Activated naive CD4-positive, alpha-beta T cell (primary cell): ENCODE measurements at regions not wholly inside any gene's neighbourhood (a gene's known extent, or its start where the extent isn't known, plus 50 kb on each side); places are given as distances from the start of the nearest gene placed in this dataset.
"Not testable (repeated sequence)": the region's sequence is repeated elsewhere in the genome, so short reads cannot be mapped to it uniquely, and the experiment has no call there.

Experiments
- DNase-seq, 4 experiments: peaks; one replicate each; lab custom pipeline; 2025; lab: John Stamatoyannopoulos, UW

- DNase-seq: no peak
Measured at GRCh38 chr3:26070854-26071253, 281.0 kb downstream of the OXSM start.

- no peak for DNase-seq
Measured at GRCh38 chr3:26074080-26074479, 284.2 kb downstream of the OXSM start.

- DNase-seq: no peak
Measured at GRCh38 chr3:26078539-26078938, 288.6 kb downstream of the OXSM start.

GRCh38 chr3:26081166-26081565 is 291.3 kb downstream of the OXSM start:
- DNase-seq: no peak

DNA sequence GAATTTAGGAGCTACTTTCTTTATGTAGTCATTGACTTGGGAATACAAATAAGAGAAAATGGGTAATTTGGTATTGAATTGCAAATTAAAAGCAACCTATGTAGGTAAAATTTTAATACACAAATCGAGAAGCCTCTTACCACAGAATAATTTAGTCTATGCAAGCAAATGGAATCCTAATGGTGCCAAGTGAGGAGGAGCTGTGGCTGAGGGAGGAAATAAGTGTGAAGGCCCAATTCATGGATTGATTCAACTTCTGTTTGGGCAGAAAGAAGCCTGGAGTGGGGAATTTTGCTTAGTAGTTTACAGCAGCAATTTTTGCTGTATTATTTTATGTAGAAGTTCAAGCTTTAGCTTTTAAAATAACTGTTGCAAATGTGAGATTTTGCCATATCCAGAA is 291.9 kb downstream of the OXSM start:
- no peak for DNase-seq

- DNase-seq: no peak
Measured at GRCh38 chr3:26082911-26083310, 293.0 kb downstream of the OXSM start.

DNA sequence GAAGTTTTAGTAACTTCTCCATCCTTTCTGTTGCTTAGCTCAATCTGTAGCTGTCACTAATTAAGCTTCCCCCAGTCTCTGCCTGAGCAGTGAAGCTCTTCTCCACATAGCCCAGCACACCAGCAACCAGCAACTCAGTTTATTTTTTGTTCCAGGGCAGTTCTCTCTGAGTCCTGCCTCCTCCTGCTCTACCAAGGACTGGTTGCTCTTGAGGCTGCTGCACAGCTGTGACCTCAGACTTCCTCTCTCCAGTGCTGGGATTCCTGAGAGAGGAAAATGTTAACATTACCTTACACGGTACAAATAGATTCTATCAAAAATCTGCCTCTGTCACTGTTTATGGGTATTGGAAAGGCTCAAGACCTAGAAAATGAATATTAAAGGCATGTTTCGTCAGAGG is 294.7 kb downstream of the OXSM start:
- no peak for DNase-seq

DNA sequence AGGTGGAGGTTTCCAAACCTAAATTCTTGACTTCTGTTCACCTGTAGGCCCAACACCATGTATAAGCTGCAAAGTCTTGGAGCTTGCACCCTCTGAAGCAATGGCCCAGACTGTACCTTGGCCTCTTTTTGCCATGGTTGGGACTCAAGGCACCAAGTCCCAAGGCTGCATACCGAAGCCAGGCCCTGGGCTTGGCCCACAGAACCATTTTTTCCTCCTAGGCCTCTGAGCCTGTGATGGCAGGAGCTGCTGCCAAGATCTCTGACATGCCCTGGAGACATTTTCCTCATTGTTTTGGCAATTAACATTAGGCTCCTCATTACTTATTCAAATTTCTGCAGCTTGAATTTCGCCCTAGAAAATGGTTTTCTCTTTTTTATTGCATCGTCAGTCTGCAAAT is 297.9 kb downstream of the OXSM start:
- DNase-seq: no peak

- DNase-seq: no peak
Measured at GRCh38 chr3:26089249-26089648, 299.4 kb downstream of the OXSM start.

DNA sequence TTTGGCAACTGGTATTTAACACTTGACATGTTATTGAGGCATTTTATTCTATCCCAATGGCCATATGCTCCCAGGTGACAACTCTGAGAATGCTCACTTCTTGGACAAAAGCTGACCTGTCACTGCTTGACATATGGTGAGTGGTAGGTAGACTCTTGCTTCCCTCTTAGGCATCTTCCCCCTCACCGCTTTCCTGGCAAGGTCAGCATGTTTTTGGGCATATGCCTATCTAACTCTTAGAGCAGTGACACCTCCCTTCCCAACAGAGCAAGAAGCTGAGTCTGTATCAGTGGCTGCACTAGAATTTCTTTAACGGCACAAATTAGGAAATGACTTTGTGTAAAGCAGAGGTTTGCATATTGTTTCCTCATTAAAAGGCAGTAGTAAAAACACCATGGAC is 300.7 kb downstream of the OXSM start:
- DNase-seq: no peak

DNA sequence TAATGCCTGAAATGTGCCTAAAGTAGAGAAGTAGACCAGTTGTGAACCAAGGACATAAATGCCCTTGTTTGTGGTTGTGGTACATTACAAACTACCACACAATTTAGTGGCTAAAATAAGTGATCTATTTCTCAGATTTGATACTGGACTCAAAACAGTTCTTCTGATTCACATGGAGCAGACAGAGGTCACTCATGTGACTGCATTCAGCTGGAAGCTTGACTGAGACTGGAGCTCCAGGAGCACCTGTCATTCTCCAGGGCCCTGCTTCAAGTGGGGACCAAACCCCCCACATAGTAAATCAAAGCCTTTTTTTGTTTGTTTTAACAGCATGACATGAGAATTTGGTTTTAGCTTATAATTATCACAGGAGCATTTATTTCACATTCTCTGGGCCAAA is 301.2 kb downstream of the OXSM start:
- no peak for DNase-seq

- DNase-seq: no peak
Measured at GRCh38 chr3:26091626-26092025, 301.7 kb downstream of the OXSM start.

DNA sequence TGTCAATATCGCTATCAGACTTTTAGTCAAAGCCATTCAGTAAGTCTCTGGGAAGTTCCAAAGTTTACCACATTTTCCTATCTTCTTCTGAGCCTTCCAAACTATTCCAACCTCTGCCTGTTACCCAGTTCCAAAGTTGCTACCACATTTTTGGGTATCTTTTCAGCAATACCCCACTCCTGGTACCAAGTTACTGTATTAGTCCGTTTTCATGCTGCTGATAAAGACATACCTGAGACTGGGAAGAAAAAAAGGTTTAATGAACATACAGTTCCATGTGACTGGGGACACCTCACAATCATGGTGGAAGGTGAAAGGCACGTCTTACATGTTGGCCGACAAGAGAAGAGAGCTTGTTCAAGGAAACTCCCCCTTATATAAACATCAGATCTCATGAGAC is 307.2 kb downstream of the OXSM start:
- not testable (repeated sequence) for DNase-seq

DNA sequence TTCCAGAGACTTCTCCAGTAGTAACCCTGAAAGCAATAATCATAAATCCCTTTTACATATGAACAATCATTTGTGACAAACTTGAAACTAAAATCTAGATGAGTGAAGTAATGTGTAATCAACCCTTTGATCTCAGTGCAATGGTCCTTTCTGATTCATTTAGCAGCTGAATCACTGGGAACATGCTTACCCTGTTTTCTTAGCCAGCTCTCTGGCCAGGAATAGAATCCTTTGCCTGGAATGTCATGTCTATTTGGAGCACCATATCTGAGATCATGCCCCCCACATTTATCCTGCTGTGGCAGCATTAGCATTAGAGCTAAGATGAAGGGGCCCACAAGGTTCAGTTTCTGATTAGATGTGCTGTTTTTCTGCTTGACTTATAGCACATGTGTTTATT is 309.8 kb downstream of the OXSM start:
- no peak for DNase-seq

DNA sequence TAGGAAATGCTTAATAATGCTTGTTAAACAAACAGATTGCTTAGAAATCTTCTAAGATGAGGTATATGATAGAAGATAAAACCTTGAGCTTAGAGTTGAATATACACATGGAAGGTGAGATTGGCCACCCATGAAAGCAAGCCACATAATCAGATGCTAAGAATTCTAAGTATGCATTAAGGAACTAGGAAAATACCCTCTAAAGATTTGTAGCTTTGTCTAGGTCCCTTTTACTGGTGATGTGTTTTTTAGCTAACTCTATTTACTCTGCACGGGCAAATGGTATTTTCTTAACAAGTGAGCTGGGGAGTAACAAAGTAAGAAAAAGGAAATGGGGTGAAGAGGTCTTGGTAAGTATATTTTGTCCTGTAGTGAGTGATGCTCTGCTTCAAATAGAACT is 310.3 kb downstream of the OXSM start:
- no peak for DNase-seq

DNA sequence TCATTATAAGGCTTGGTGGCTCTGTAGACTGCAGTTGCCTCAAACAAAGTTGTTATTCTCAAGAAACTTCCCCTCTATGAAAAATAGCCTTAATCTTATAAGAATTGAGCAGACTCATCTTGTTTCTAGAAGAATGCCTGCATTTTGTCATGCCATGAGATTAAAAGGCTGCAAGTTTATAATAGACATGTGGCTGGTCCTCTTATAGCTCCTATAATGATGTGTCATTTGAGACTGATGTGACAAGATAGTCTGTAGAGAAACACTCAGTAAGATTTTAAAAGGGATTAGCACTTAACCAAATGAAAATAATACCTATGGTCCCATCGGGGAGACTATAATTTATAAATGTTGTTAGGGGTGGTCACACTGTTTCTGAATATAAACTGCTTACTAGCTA is 312.5 kb downstream of the OXSM start:
- DNase-seq: no peak

- DNase-seq: no peak
Measured at GRCh38 chr3:26104851-26105251, 315.0 kb downstream of the OXSM start.

DNA sequence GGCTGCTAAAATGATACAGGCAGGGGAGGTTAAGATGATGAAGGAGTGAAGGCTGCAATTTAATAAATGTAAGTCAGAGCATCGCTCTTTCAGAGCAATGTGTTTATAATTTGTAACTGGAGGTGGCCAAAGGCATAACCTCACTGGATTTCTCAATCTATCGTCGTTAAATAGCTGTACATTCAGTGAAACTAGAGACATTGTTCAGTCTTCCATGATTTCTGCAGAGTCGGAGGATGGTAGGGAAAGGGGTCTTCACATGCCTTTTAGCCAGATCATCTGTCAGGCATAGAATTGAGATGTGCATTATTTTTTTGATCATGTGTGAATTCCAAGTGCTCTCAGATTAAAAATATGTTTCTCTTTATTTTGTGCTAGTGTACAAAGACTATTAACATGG is 315.4 kb downstream of the OXSM start:
- DNase-seq: no peak

DNA sequence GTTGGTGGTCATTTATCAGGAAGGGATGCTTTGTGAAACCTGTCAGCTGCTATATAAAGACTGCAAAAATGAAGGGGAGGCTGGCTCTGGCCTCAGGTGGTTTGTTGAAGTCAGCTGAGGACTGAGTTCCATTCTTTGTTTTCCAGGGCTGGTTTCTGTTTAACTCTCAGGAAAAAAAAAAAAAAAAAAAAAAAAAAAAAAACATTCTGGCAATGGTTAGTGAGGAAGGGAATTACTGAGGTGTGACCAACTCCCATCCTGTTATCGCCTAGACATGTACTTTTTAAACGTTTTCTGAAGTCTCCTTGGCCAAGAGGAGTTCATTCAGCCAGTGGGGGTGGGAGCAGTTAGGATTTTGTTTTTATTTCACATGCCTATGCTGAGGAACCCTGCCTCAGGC is 316.3 kb downstream of the OXSM start:
- no peak for DNase-seq

GRCh38 chr3:26108846-26109489 is 319.1 kb downstream of the OXSM start:
- no peak for DNase-seq

- DNase-seq: no peak
Measured at GRCh38 chr3:26114851-26115250, 325.0 kb downstream of the OXSM start.

- no peak for DNase-seq
Measured at GRCh38 chr3:26118165-26118564, 328.3 kb downstream of the OXSM start.

GRCh38 chr3:26132942-26133341 is 343.1 kb downstream of the OXSM start:
- DNase-seq: no peak

- DNase-seq: no peak
Measured at GRCh38 chr3:26141296-26141695, 351.4 kb downstream of the OXSM start.

DNA sequence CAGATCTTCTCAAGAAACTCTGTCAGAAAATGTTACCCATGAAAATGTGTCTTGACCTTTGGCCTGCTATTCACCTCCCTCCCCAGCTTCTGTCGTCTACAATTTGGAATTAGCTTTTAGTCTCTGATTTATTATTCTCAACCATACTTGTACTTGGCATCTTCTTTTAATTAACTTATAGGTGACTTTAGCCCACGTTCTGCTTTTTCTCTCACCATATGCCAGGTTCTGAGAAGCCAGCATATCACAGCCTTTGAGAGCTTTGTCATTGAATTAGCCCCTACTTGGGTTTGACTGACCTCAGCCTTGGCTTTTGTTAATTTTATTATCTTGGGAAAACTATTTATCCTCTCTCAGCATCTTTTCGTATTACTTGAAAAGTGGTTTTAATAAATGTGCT is 355.9 kb downstream of the OXSM start:
- no peak for DNase-seq
